GM19328 (cell line): ENCODE measurements at regions not wholly inside any gene's neighbourhood (a gene's known extent, or its start where the extent isn't known, plus 50 kb on each side); places are given as distances from the start of the nearest gene placed in this dataset.
"Not testable (repeated sequence)": the region's sequence is repeated elsewhere in the genome, so short reads cannot be mapped to it uniquely, and the experiment has no call there.

ENCODE experiments used
- ATAC-seq: cut with Tn5 transposase; IDR thresholded peaks from one replicate; pipeline ENCODE4 v1.9.1; 2021; ENCODE audit warnings: mild to moderate bottlenecking, moderate library complexity; ENCODE audit not compliant: unreplicated experiment

GRCh38 chr6:126202707-126203106 lies 137.2 kb upstream of the CENPW start:
- ATAC-seq: no peak

GRCh38 chr6:126204126-126204525 lies 135.8 kb upstream of the CENPW start:
- ATAC-seq: no peak

- no peak for ATAC-seq
These were observed 135.3 kb upstream of the CENPW start for GRCh38 chr6:126204598-126204997.

- ATAC-seq: no peak
These were observed 133.2 kb upstream of the CENPW start for GRCh38 chr6:126206504-126207246.

GRCh38 chr6:126210398-126211075 lies 129.4 kb upstream of the CENPW start:
- no peak for ATAC-seq

GRCh38 chr6:126217497-126217896 lies 122.4 kb upstream of the CENPW start:
- ATAC-seq: no peak

GRCh38 chr6:126220901-126221300 lies 119.0 kb upstream of the CENPW start:
- ATAC-seq: not testable (repeated sequence)

GRCh38 chr6:126227833-126228702 lies 111.8 kb upstream of the CENPW start:
- ATAC-seq: no peak

GRCh38 chr6:126232671-126233070 lies 107.2 kb upstream of the CENPW start:
- no peak for ATAC-seq

- ATAC-seq: no peak
These were observed 106.7 kb upstream of the CENPW start for GRCh38 chr6:126233192-126233591.

GRCh38 chr6:126235363-126235762 lies 104.6 kb upstream of the CENPW start:
- ATAC-seq: no peak

- ATAC-seq: no peak
These were observed 94.8 kb upstream of the CENPW start for GRCh38 chr6:126245077-126245476.

GRCh38 chr6:126252154-126252553 lies 87.8 kb upstream of the CENPW start:
- ATAC-seq: no peak

- ATAC-seq: no peak
These were observed 86.5 kb upstream of the CENPW start for GRCh38 chr6:126253431-126253830.

GRCh38 chr6:126258150-126258549 lies 81.8 kb upstream of the CENPW start:
- no peak for ATAC-seq

- ATAC-seq: no peak
These were observed 78.0 kb upstream of the CENPW start for GRCh38 chr6:126261792-126262421.

- no peak for ATAC-seq
These were observed 75.7 kb upstream of the CENPW start for GRCh38 chr6:126264265-126264664.

- ATAC-seq: no peak
These were observed 73.3 kb upstream of the CENPW start for GRCh38 chr6:126266664-126267063.

- ATAC-seq: no peak
These were observed 72.3 kb upstream of the CENPW start for GRCh38 chr6:126267626-126268025.

- ATAC-seq: no peak
These were observed 71.8 kb upstream of the CENPW start for GRCh38 chr6:126268092-126268491.

- no peak for ATAC-seq
These were observed 59.6 kb upstream of the CENPW start for GRCh38 chr6:126280287-126280686.
